ENCODE measurements at regions not wholly inside any gene's neighbourhood (a gene's known extent, or its start where the extent isn't known, plus 50 kb on each side); places are given as distances from the start of the nearest gene placed in this dataset.
"Not testable (repeated sequence)": the region's sequence is repeated elsewhere in the genome, so short reads cannot be mapped to it uniquely, and the experiment has no call there.

- DNase-seq, result no peak
Measured at GRCh38 chr2:58721912-58722591, 480.9 kb upstream of the FANCL start.

DNA sequence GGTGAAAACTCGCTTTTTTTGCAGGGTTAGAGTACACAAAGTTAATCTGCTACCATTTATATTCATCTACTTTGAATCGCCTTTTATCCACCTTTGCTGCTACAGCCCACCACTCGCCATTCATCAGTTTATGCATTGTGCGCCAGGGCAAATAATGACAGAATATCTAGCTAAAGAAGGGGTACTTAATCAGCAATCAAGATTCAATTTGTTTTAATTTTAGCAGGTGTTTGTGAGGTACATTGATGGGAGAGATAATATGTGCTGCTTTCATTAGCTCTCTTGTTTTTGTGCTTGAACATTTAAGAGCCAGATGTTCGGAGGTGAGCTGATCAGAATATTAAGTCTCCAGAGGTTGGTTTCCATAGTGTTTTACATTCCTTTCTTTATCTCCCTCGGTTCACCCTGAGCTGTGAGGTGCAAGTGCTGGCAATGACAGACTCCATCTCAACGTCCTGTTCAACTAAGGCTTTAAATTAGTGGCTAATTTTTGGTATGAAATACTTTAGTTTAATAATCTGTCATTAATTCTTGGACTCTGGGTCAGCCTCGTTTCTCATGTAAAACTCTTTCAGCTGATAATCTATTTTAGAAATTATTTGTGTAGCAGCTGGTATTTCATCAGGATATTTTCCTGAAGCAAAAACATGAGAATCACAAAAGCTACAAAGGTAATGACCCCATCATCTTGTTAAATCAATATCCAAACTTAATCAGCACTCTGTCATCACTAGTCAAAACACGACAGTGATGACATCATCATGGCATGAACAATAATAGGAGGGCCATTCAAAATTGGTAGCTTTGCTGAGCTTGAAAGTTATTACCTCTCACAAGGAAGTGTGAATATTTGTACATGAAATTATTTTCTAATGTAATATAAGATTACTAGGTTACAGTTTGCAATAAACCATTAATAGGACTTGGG, 479.9 kb upstream of the FANCL start:
- no peak for DNase-seq

DNA sequence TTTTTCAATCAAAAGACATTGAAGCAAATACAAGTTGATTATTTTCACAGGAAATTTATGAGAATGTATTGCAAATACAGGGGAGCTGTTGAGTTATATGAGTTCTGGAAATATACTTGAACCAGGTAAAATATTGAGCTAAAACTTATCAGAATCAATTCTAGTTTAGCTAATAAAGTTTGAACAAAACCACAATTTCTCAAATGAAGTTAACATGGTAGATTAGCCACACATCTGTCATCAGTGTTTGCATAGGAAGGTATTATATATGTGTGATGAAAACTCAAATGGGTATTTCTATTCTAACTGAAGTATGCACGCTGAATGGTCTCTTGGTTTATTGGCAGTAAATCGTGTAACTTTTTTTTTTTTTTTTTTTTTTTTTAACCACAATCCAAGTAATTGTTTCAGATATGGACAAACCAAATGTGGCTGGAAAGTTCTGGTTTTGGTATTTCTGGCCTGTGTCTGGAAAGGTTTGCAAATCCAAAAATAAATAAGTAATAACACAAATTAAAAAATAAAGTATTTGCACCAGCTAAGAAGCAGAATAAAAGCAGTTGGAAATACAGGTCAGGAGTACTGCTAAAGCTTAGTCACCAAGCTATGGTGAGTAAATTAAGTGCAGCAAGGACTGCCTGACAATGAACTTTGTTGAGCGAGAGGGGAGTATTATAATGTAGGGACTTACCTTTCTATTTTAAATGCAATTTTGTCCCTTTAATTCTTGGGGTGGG, 479.1 kb upstream of the FANCL start:
- no peak for DNase-seq

GRCh38 chr2:58715344-58715743, 474.2 kb upstream of the FANCL start:
- no peak for DNase-seq

DNA sequence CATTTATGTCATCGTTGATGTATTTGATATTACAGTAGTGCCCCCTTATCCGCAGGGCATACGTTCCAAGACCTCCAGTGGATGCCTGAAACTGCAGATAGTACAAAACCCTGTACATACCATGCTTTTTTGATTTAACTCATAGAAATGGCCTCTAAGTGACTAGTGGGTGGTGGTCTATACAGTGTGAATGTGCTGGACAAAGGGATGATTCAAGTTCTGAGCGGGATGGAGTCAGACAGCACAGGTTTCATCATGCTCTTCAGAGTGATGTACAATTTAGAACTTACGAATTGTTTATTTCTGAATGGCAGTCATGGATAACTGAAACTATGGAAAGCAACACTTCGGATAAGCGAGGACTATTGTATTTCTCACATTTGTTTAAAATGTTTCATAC, 473.1 kb upstream of the FANCL start:
- no peak for DNase-seq

DNA sequence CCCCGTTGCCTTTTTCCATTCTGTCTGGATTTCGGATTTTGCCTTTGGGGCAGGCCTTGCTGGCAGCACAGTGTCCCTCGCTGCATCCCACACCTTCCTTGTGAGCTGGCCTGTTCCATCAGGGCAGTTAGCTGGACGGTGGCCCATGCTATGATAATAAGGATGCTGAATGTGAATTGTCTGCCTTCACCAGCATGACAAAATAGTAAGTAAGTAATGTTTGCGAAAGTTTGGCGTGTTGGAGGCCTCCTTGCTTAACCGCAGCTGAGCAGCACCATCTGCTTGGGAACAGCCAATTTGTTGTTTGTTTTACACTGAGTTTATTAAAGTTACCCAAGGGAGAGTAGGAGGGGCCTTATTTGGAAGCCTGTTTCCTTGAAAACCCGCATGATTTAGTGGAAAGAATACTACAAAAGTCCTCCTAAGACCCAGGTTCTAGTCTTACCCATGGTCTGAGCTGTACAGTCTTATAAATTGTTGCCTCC, 469.7 kb upstream of the FANCL start:
- DNase-seq, result no peak

- no peak for DNase-seq
Measured at GRCh38 chr2:58709687-58710354, 468.7 kb upstream of the FANCL start.

DNA sequence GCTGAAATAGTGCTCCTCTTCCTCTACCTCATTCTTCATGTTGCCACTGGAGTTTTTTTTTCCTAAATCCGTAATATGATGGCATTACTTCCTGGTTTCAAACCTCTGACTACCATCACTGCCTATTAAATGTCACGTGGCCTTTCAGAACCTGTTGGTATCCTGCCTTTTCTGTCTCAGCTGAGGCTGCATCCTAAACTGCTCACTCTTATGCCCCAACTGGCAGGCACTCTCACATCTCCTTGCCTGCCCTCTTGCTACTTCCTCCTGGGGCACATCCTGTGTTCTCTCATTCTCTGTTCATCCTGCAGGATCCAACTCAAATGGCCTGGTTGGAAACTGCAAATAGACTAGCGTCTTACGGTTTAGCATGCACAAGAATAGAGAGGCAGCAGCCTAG, 468.1 kb upstream of the FANCL start:
- DNase-seq, result no peak

GRCh38 chr2:58708565-58708964, 467.4 kb upstream of the FANCL start:
- DNase-seq, result no peak

DNA sequence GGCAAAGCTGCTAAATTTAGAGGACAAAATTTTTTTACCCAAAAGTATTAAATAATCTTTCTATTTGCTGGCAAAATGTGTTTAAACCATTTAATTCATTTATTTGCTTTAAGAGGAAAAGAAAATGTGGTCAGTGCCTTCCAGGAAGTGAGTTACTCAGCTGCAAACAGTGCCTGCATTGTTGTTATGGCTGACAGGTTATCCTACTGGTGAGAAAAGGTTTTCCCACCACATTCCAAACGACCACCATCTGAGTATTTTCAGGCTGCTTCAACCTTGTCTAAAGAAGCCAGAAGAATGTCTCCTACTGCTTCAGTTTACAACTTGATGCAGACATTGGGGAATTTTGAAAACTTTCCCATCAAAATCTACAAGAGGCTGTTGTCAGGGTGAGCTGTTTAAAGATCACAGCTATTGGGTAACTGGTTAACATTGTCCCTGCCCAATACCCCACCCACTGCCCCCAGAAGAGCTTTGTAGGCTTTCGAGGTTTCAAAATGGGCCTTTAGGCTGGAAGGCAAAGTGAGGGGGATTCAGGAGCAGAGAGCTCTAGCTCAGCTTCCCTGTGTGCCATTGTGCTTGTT, 461.3 kb upstream of the FANCL start:
- DNase-seq, result no peak

DNA sequence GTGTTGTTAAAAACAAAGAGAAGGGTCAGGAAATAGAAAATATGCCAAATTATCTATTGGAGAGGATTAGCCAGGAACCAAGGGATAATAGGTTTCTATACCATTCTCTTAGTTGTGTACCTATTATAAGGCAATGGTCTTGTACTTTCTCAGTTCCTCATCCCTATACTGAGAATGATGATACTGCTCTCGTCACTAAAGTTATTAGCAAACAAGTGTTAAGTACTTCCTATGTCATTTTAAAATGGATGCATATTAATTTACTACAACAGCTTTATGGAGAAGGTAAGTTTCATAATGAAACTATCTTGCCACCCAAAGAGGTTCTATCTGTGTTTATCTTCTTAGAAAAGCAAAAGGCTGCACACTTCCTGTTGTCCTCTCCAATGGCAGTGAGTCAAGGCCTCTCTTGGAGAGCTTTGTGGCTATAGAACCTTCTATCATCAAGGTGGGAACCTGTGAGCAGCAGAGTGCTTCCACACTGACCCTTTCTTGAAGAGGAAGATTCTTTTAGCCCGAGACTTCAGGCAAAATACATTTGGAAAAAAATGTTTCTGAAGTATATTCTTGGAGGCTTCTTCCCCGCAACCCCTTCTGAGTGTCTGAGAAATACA, 460.7 kb upstream of the FANCL start:
- DNase-seq, result no peak

- no peak for DNase-seq
Measured at GRCh38 chr2:58700591-58700990, 459.5 kb upstream of the FANCL start.

DNA sequence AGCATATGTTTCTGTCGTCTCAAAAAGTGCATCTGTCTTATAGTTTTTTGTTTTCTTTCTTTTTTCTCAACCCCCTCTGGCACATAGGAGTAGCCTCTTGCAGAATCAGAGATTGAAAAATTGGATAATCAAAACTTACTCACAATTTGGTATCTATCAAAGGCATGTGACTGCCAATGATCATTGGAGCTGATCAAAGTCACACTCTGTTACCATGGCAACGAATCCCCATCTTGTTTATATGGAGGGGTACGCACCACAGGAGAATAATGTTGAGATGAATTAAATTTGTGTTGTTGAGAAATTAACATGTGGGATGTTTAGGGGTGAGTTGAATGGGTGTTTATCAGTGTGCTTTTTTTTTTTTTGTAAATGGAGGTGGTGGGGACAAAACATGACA, 458.3 kb upstream of the FANCL start:
- no peak for DNase-seq

- DNase-seq, result no peak
Measured at GRCh38 chr2:58698620-58699019, 457.5 kb upstream of the FANCL start.

DNA sequence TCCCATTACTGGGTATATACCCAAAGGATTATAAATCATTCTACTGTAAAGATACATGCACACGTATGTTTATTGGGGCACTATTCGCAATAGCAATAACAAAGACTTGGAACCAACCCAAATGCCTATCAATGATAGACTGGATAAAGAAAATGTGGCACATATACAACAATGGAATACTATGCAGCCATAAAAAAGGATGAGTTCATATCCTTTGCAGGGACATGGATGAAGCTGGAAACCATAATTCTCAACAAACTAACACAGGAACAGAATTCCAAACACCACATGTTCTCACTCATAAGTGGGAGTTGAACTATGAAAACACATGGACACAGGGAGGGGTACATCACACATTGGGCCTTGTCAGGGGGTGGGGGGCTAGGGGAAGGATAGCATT, 453.0 kb upstream of the FANCL start:
- DNase-seq, result not testable (repeated sequence)

DNA sequence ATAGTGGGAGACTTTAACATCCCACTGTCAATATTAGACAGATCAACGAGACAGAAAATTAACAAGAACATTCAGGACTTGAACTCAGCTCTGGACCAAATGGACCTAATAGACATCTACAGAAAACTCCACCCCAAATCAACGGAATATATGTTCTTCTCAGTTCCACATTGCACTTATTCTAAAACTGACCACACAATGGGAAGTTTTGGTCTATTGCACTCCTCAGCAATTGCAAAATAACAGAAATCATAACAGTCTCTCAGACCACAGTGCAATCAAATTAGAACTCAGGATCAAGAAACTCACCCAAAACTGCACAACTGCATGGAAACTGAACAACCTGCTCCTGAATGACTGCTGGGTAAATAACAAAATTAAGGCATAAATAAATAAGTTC, 449.9 kb upstream of the FANCL start:
- DNase-seq, result not testable (repeated sequence)

DNA sequence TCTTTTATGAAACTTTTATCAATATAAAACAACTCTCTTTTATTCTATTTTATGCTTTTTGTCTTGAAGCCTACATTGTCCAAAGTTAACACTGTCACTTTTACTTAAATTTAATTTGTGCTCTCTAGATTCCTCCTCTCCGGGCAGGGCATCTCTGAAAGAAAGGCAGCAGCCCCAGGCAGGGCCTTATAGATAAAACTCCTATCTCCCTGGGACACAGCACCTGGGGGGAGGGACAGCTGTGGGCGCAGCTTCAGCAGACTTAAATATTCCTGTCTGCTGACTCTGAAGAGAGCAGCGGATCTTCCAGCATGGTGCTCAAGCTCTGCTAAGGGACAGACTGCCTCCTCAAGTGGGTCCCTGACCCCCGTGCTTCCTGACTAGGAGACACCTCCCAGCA, 447.7 kb upstream of the FANCL start:
- no peak for DNase-seq

- no peak for DNase-seq
Measured at GRCh38 chr2:58686776-58687175, 445.7 kb upstream of the FANCL start.

- DNase-seq, result no peak
Measured at GRCh38 chr2:58680755-58681310, 439.7 kb upstream of the FANCL start.

DNA sequence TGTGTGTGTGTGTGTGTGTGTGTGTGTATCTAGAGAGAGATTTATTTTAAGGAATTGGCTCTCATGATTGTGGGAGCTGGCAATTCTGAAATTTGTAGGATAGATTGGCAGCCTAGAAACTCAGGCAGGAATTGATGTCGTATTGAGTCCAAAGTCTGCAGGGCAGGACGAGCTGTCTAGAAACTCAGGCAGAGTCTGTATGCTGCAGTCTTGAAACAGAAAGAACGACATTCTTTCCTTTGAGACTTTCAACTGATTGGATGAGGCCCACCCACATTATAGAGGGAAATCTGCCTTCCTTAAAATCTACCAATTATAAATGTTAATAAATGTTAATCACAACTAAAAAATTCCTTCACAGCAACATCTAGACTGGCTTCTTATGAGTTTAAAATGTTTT, 436.6 kb upstream of the FANCL start:
- no peak for DNase-seq

DNA sequence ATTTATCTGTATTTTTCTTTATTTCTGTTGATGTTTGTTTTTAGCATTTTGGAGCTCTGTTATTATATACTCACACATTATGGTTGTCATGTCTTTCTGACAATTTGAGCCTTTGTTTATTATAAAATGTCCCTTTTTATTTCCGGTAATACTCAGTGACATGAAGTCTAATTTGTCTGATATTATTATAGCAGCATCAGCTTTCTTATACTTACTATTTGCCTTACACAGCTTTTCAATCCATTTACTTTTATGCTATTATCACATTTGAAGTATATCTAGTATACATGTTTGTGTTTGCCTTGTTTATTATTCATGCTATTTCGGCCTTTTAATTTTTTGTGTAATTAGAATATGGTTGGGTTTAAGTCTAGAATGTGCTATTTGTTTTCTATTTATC, 430.6 kb upstream of the FANCL start:
- no peak for DNase-seq

DNA sequence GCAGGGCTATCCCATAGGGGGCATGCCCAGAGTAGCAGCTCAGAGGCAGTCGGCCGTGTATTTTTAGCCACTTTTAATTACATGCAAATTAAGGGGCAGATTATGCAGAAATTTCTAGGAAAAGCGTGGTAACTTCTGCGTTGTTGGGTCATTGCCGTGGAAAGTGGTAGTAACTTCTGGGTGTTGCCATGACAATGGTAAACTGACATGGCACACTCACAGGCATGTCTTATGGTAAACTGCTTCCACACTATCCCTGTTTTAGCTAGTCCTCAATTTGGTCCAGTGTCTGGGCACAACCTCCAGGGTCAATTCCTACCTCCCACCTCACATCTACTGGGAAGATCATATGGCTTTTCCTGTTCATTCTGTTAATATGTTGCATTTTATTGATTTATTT, 428.9 kb upstream of the FANCL start:
- DNase-seq, result no peak
